Astrocyte (in vitro differentiated cells and primary cell): ENCODE measurements at regions not wholly inside any gene's neighbourhood (a gene's known extent, or its start where the extent isn't known, plus 50 kb on each side); places are given as distances from the start of the nearest gene placed in this dataset.

ENCODE experiments used
- DNase-seq: peaks from one replicate; pipeline ENCODE4 v3.0.0-alpha.2; 2010; ENCODE audit warnings: low read depth
- FAIRE-seq: peaks from 2 replicates; lab custom pipeline; 2011; peaks lifted over from hg19 to GRCh38; lab: Jason Lieb, UNC
- H2AFZ ChIP-seq: 2 replicates; pipeline ENCODE4 v1.6.0; 2012; ENCODE audit warnings: low read depth, low read length, inconsistent platforms
- H3K27ac ChIP-seq: 2 replicates; pipeline ENCODE4 v1.5.1; 2011; ENCODE audit warnings: low read depth, low read length, inconsistent platforms
- H3K27me3 ChIP-seq: 2 replicates; pipeline ENCODE4 v1.6.0; 2011; ENCODE audit warnings: low read length, inconsistent platforms; ENCODE audit not compliant: insufficient read depth
- H3K36me3 ChIP-seq: 2 replicates; pipeline ENCODE4 v1.5.1; 2011; ENCODE audit warnings: low read length, inconsistent platforms; ENCODE audit not compliant: insufficient read depth
- H3K4me1 ChIP-seq: 2 replicates; pipeline ENCODE4 v1.5.1; 2011; ENCODE audit warnings: low read length, inconsistent platforms; ENCODE audit not compliant: insufficient read depth
- H3K4me2 ChIP-seq: 2 replicates; pipeline ENCODE4 v1.6.0; 2012; ENCODE audit warnings: low read length, inconsistent platforms
- H3K4me3 ChIP-seq: 2 replicates; pipeline ENCODE4 v1.5.1; 2011; ENCODE audit warnings: low read depth, mild to moderate bottlenecking, low read length, inconsistent platforms; ENCODE audit not compliant: insufficient read depth
- H3K79me2 ChIP-seq: 2 replicates; pipeline ENCODE4 v1.6.0; 2012; ENCODE audit warnings: mild to moderate bottlenecking, low read length, inconsistent platforms; ENCODE audit not compliant: insufficient read depth
- H3K9ac ChIP-seq: 2 replicates; pipeline ENCODE4 v1.6.0; 2012; ENCODE audit warnings: mild to moderate bottlenecking, low read length, inconsistent platforms
- H3K9me3 ChIP-seq: 2 replicates; pipeline ENCODE4 v1.5.1; 2012; ENCODE audit warnings: low read depth, mild to moderate bottlenecking, low read length, inconsistent platforms; ENCODE audit not compliant: insufficient read depth
- H4K20me1 ChIP-seq: 2 replicates; pipeline ENCODE4 v1.6.0; 2012; ENCODE audit warnings: low read length, inconsistent platforms; ENCODE audit not compliant: insufficient read depth
- H3K27ac Mint-ChIP-seq: one replicate; pipeline ENCODE4 v1.8.0; 2021; ENCODE audit warnings: mild to moderate bottlenecking, mixed read lengths; ENCODE audit not compliant: unreplicated experiment
- H3K27me3 Mint-ChIP-seq: one replicate; pipeline ENCODE4 v1.8.0; 2021; ENCODE audit warnings: low read depth, mixed read lengths; ENCODE audit not compliant: unreplicated experiment
- H3K36me3 Mint-ChIP-seq: one replicate; pipeline ENCODE4 v1.8.0; 2021; ENCODE audit warnings: low read depth, mixed read lengths; ENCODE audit not compliant: unreplicated experiment
- H3K4me1 Mint-ChIP-seq: one replicate; pipeline ENCODE4 v1.8.0; 2021; ENCODE audit warnings: low read depth, mixed read lengths; ENCODE audit not compliant: unreplicated experiment
- H3K4me3 Mint-ChIP-seq: one replicate; pipeline ENCODE4 v1.8.0; 2021; ENCODE audit warnings: mild to moderate bottlenecking, moderate library complexity, mixed read lengths; ENCODE audit not compliant: unreplicated experiment
- H3K9me3 Mint-ChIP-seq: one replicate; pipeline ENCODE4 v1.8.0; 2021; ENCODE audit warnings: mild to moderate bottlenecking, mixed read lengths; ENCODE audit not compliant: unreplicated experiment
- CTCF ChIP-seq: IDR thresholded peaks from 2 replicates; pipeline ENCODE4 v1.5.1; 2011; ENCODE audit warnings: low read depth, mild to moderate bottlenecking, inconsistent platforms, low read length, moderate library complexity; ENCODE audit not compliant: insufficient read depth
- EZH2 ChIP-seq: IDR thresholded peaks from 2 replicates; pipeline ENCODE4 v1.6.1; 2012; ENCODE audit warnings: mild to moderate bottlenecking, low read length, inconsistent platforms; ENCODE audit not compliant: insufficient read depth

GRCh38 chr4:81850701-81851100, 379.0 kb upstream of the RASGEF1B start:
- DNase-seq, result no peak
- H3K27ac Mint-ChIP-seq, result no peak overlapping the region
- no peak for FAIRE-seq
- H3K4me1 Mint-ChIP-seq, result peaks cover under 1% of the 10 kb centered on the region
- H3K27ac ChIP-seq, result no peak overlapping the region
- H2AFZ ChIP-seq, result no peak overlapping the region
- no peaks in the 10 kb centered on the region for H3K27me3 Mint-ChIP-seq
- peaks cover 11% of the 10 kb centered on the region for H3K9me3 Mint-ChIP-seq
- no peak overlapping the region for H3K9ac ChIP-seq
- H3K4me3 Mint-ChIP-seq, result no peak overlapping the region
- H3K79me2 ChIP-seq, result no peaks in the 10 kb centered on the region
- no peaks in the 10 kb centered on the region for H3K36me3 ChIP-seq
- H3K4me2 ChIP-seq, result no peak overlapping the region
- TF ChIP-seq EZH2, result no peak
- no peak for TF ChIP-seq CTCF
- H3K27me3 ChIP-seq, result no peaks in the 10 kb centered on the region
- no peak overlapping the region for H3K4me3 ChIP-seq
- H4K20me1 ChIP-seq, result no peaks in the 10 kb centered on the region
- no peaks in the 10 kb centered on the region for H3K36me3 Mint-ChIP-seq
- H3K4me1 ChIP-seq, result no peaks in the 10 kb centered on the region
- no peaks in the 10 kb centered on the region for H3K9me3 ChIP-seq

DNA sequence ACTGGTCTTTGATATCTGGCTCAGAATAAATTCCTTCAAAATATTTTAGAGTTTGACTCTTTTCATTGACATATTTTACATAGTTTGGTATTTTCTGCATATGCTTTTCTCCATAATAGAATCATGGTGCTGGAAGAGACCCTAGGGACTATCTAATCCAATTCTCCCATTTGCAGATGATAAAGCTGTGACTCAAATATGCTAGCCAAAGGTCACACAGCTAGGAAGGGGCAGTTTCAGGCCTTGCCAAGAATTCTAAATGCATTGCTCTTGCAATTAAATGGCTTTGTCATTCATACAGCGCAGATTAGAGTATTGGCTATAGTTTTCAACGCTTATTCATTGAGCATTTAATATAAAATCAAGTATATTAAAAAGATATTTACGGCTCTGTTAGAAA, 374.1 kb upstream of the RASGEF1B start:
- no peak overlapping the region for H2AFZ ChIP-seq
- H3K4me2 ChIP-seq, result no peak overlapping the region
- no peaks in the 10 kb centered on the region for H3K27me3 ChIP-seq
- H3K9me3 ChIP-seq, result no peaks in the 10 kb centered on the region
- no peaks in the 10 kb centered on the region for H3K79me2 ChIP-seq
- H3K36me3 Mint-ChIP-seq, result no peaks in the 10 kb centered on the region
- DNase-seq (no peak), FAIRE-seq (no peak)
- H3K4me3 Mint-ChIP-seq, result no peak overlapping the region
- TF ChIP-seq EZH2 (no peak), CTCF (no peak)
- no peaks in the 10 kb centered on the region for H4K20me1 ChIP-seq
- H3K4me3 ChIP-seq, result no peak overlapping the region
- no peaks in the 10 kb centered on the region for H3K9me3 Mint-ChIP-seq
- H3K27me3 Mint-ChIP-seq, result no peaks in the 10 kb centered on the region
- H3K27ac Mint-ChIP-seq, result no peak overlapping the region
- H3K36me3 ChIP-seq, result no peaks in the 10 kb centered on the region
- no peaks in the 10 kb centered on the region for H3K4me1 ChIP-seq
- H3K27ac ChIP-seq, result no peak overlapping the region
- H3K9ac ChIP-seq, result no peak overlapping the region
- H3K4me1 Mint-ChIP-seq, result peaks cover 9% of the 10 kb centered on the region

- FAIRE-seq, result no peak
- no peak overlapping the region for H3K27ac Mint-ChIP-seq
- H3K4me3 ChIP-seq, result no peak overlapping the region
Observed at GRCh38 chr4:81845273-81845672, 373.6 kb upstream of the RASGEF1B start.

More at GRCh38 chr4:81845273-81845672, 373.6 kb upstream of the RASGEF1B start:
- Histone ChIP-seq H3K9ac (no peak overlapping the region), H3K79me2 (no peaks in the 10 kb centered on the region), H3K4me2 (no peak overlapping the region), H3K4me1 (no peaks in the 10 kb centered on the region), H2AFZ (no peak overlapping the region), H3K27me3 (no peaks in the 10 kb centered on the region), H4K20me1 (no peaks in the 10 kb centered on the region), H3K27ac (no peak overlapping the region), H3K36me3 (no peaks in the 10 kb centered on the region), H3K9me3 (no peaks in the 10 kb centered on the region)
- Mint-ChIP-seq H3K36me3 (no peaks in the 10 kb centered on the region), H3K4me1 (peaks cover 9% of the 10 kb centered on the region), H3K9me3 (no peaks in the 10 kb centered on the region), H3K27me3 (no peaks in the 10 kb centered on the region), H3K4me3 (no peak overlapping the region)
- DNase-seq, result no peak
- TF ChIP-seq CTCF, result no peak
